Endodermal cell (in vitro differentiated cells): ENCODE measurements at regions not wholly inside any gene's neighbourhood (a gene's known extent, or its start where the extent isn't known, plus 50 kb on each side); places are given as distances from the start of the nearest gene placed in this dataset.

Source experiments
- DNase-seq: peaks from one replicate; pipeline ENCODE4 v3.0.0-alpha.2; 2017
- H3K27ac ChIP-seq: 2 replicates; pipeline ENCODE4 v1.5.1; 2013; ENCODE audit warnings: mild to moderate bottlenecking, low read depth, low read length, moderate library complexity
- H3K27me3 ChIP-seq: 2 replicates; pipeline ENCODE4 v1.6.1; 2013; ENCODE audit warnings: mild to moderate bottlenecking, low read length, moderate library complexity; ENCODE audit not compliant: insufficient read depth, control insufficient read depth, poor library complexity, severe bottlenecking
- H3K36me3 ChIP-seq: 2 replicates; pipeline ENCODE4 v1.7.0; 2013; ENCODE audit warnings: mild to moderate bottlenecking, low read length, moderate library complexity; ENCODE audit not compliant: control insufficient read depth, insufficient read depth
- H3K4me1 ChIP-seq: one replicate; pipeline ENCODE4 v1.7.0; 2013; ENCODE audit warnings: low read length; ENCODE audit not compliant: control insufficient read depth, insufficient read depth
- H3K4me3 ChIP-seq: 2 replicates; pipeline ENCODE4 v1.5.1; 2013; ENCODE audit warnings: mild to moderate bottlenecking, low read length, moderate library complexity
- H3K9ac ChIP-seq: 2 replicates; pipeline ENCODE4 v1.6.1; 2013; ENCODE audit warnings: mild to moderate bottlenecking, low read length, moderate library complexity; ENCODE audit not compliant: poor library complexity, severe bottlenecking; ENCODE audit errors: extremely low read depth
- H3K9me3 ChIP-seq: 2 replicates; pipeline ENCODE4 v1.6.1; 2013; ENCODE audit warnings: mild to moderate bottlenecking, low read length, moderate library complexity; ENCODE audit not compliant: control insufficient read depth
- H3K27ac Mint-ChIP-seq: 2 replicates; pipeline ENCODE4 v1.8.0; 2020; ENCODE audit warnings: mixed read lengths
- H3K27me3 Mint-ChIP-seq: 2 replicates; pipeline ENCODE4 v1.8.0; 2021; ENCODE audit warnings: mild to moderate bottlenecking, mixed read lengths; ENCODE audit not compliant: insufficient read depth
- H3K36me3 Mint-ChIP-seq: 2 replicates; pipeline ENCODE4 v1.8.0; 2020; ENCODE audit warnings: low read depth, mixed read lengths
- H3K4me1 Mint-ChIP-seq: 2 replicates; pipeline ENCODE4 v1.8.0; 2020; ENCODE audit warnings: mixed read lengths
- H3K4me3 Mint-ChIP-seq: 2 replicates; pipeline ENCODE4 v1.8.0; 2020; ENCODE audit warnings: mild to moderate bottlenecking, moderate library complexity, mixed read lengths
- H3K9me3 Mint-ChIP-seq: 2 replicates; pipeline ENCODE4 v1.8.0; 2020; ENCODE audit warnings: mild to moderate bottlenecking, mixed read lengths
- WGBS, 2 experiments: methylation state at CpG; one replicate each; pipeline versions ENCODE4 v1.1.5 to v1.1.7; 2013; ENCODE audit warnings: missing lambda C conversion rate in 2 of 2, mixed read lengths in 1 of 2; ENCODE audit not compliant: insufficient coverage in 1 of 2, insufficient read length in 1 of 2; 5-methylcytosine and 5-hydroxymethylcytosine counted together
- TF ChIP-seq, protein P1 (sequence below): fragments of 200-600 bp; sonication (generic); conservative IDR thresholded peaks from 2 replicates; pipeline ENCODE4 v1.5.0; 2021; ENCODE audit warnings: antibody characterized with exemption, mild to moderate bottlenecking

DNA sequence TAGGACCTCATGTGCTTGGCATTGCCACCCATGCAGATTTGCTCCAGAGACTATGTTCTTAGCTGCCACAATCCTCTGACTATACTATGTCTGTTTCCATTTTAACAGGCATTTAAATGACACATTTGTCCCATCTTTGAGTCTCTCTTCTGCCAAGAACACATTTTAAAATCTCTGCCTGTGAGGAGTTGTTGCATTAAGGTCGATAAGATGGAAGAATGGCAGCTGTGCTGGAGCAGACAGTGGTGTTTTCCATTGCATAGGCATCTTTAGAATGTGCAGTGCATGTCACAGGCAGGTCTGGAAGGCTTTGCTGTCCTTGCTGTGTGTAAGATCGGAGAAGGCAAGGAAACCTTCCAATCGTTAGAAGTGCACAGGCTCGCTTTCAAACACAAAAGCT lies 70.9 kb upstream of the CELF2 start:
- H3K4me3 Mint-ChIP-seq, result no peak overlapping the region
- Histone ChIP-seq H3K27ac (no peak overlapping the region), H3K4me3 (no peak overlapping the region), H3K27me3 (no peaks in the 10 kb centered on the region), H3K4me1 (no peaks in the 10 kb centered on the region), H3K36me3 (no peaks in the 10 kb centered on the region), H3K9me3 (peaks cover 16% of the 10 kb centered on the region), H3K9ac (no peak overlapping the region)
- peaks cover 4% of the 10 kb centered on the region for H3K4me1 Mint-ChIP-seq
- H3K27ac Mint-ChIP-seq, result no peak overlapping the region
- H3K36me3 Mint-ChIP-seq, result peaks cover 5% of the 10 kb centered on the region
- DNase-seq, result peak; percentile 5
- peaks cover 36% of the 10 kb centered on the region for H3K9me3 Mint-ChIP-seq
- WGBS, 2 experiments, result 91% methylated on average over 4 of the region's 4 CpGs; no CpG with 5 or more reads in 1 of the 2 experiments
- peaks cover 8% of the 10 kb centered on the region for H3K27me3 Mint-ChIP-seq
- TF ChIP-seq, protein P1, sequence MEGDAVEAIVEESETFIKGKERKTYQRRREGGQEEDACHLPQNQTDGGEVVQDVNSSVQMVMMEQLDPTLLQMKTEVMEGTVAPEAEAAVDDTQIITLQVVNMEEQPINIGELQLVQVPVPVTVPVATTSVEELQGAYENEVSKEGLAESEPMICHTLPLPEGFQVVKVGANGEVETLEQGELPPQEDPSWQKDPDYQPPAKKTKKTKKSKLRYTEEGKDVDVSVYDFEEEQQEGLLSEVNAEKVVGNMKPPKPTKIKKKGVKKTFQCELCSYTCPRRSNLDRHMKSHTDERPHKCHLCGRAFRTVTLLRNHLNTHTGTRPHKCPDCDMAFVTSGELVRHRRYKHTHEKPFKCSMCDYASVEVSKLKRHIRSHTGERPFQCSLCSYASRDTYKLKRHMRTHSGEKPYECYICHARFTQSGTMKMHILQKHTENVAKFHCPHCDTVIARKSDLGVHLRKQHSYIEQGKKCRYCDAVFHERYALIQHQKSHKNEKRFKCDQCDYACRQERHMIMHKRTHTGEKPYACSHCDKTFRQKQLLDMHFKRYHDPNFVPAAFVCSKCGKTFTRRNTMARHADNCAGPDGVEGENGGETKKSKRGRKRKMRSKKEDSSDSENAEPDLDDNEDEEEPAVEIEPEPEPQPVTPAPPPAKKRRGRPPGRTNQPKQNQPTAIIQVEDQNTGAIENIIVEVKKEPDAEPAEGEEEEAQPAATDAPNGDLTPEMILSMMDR, result no peak

DNA sequence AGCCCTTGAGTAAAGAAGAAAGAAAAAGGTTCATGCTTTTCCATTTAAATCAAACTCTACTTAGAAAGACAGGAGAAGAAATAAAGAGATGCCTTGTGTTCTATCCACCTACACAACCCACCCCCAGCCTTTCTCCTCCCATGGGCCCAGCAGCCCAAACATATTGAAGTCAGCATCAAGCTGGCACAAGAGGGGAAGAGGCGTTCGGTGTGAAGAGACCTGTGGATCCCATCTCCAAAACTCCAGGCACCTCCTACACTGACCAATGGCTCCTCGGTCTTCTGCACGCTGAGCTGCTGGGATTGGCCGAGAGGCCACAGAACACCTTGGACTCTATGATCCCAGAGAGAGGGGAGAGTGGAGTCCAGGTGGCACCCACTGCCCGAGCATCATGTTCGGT lies 66.0 kb upstream of the CELF2 start:
- Mint-ChIP-seq H3K4me3 (no peak overlapping the region), H3K4me1 (peaks cover 4% of the 10 kb centered on the region), H3K27me3 (peaks cover 6% of the 10 kb centered on the region), H3K27ac (no peak overlapping the region), H3K36me3 (no peaks in the 10 kb centered on the region), H3K9me3 (no peaks in the 10 kb centered on the region)
- DNase-seq, result peak; percentile 7
- H3K27ac ChIP-seq, result no peak overlapping the region
- TF ChIP-seq, protein P1, result no peak
- no peak overlapping the region for H3K4me3 ChIP-seq
- 96 to 100% methylated on average over 1 to 7 of the region's 7 CpGs for WGBS, 2 experiments
- no peaks in the 10 kb centered on the region for H3K36me3 ChIP-seq
- H3K4me1 ChIP-seq, result no peaks in the 10 kb centered on the region
- H3K9me3 ChIP-seq, result no peaks in the 10 kb centered on the region
- no peaks in the 10 kb centered on the region for H3K27me3 ChIP-seq
- H3K9ac ChIP-seq, result no peak overlapping the region

DNA sequence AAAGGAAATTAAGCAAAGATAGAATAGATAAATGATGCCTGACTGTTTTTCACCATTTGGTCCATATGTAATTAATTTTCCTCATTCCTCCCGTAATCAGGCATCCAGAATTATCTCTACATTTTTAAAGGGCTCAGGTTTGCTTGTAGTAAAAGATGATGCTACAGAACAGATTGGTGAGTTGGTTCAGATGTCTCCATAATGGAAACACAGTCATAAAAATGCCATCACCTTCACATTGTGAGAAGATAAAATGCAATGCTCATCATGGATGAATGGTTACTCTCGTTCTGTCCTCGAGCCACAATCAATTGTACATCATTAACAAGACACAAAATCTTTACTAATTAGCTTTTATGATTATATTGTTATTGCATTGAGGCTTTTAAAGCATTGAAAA lies 64.9 kb upstream of the CELF2 start:
- no peak overlapping the region for H3K4me3 ChIP-seq
- Mint-ChIP-seq H3K9me3 (no peaks in the 10 kb centered on the region), H3K4me3 (no peak overlapping the region), H3K36me3 (no peaks in the 10 kb centered on the region), H3K27ac (no peak overlapping the region), H3K4me1 (peaks cover 4% of the 10 kb centered on the region), H3K27me3 (no peaks in the 10 kb centered on the region)
- no peak overlapping the region for H3K9ac ChIP-seq
- no peaks in the 10 kb centered on the region for H3K9me3 ChIP-seq
- no peaks in the 10 kb centered on the region for H3K4me1 ChIP-seq
- no peaks in the 10 kb centered on the region for H3K27me3 ChIP-seq
- TF ChIP-seq, protein P1, result no peak
- DNase-seq, result no peak
- WGBS, 2 experiments, result 100% methylated on average over 2 of the region's 3 CpGs; no CpG with 5 or more reads in 1 of the 2 experiments
- H3K36me3 ChIP-seq, result no peaks in the 10 kb centered on the region
- no peak overlapping the region for H3K27ac ChIP-seq
